Activated CD4-positive, alpha-beta T cell treated with anti-CD3 and anti-CD28 coated beads, Interleukin-2, amount 50 U/mL, for 4 hours (primary cell): ENCODE measurements at regions not wholly inside any gene's neighbourhood (a gene's known extent, or its start where the extent isn't known, plus 50 kb on each side); places are given as distances from the start of the nearest gene placed in this dataset.

Experiments
- DNase-seq, 2 experiments: peaks; one replicate each; pipeline ENCODE4 v3.0.0-alpha.2; 2020

- DNase-seq = no peak
Measured at GRCh38 chr14:55946231-55946630, 172.0 kb upstream of the PELI2 start.

- no peak for DNase-seq
Measured at GRCh38 chr14:55948399-55948798, 169.8 kb upstream of the PELI2 start.

GRCh38 chr14:55949708-55950107 is 168.5 kb upstream of the PELI2 start:
- DNase-seq = no peak

GRCh38 chr14:55950135-55950534 is 168.1 kb upstream of the PELI2 start:
- DNase-seq = no peak

- DNase-seq = no peak
Measured at GRCh38 chr14:55951341-55952206, 166.6 kb upstream of the PELI2 start.

- no peak for DNase-seq
Measured at GRCh38 chr14:55954108-55954507, 164.1 kb upstream of the PELI2 start.

- no peak for DNase-seq
Measured at GRCh38 chr14:55955175-55955574, 163.0 kb upstream of the PELI2 start.

GRCh38 chr14:55957950-55958349 is 160.3 kb upstream of the PELI2 start:
- no peak for DNase-seq

- DNase-seq = no peak
Measured at GRCh38 chr14:55963295-55963694, 154.9 kb upstream of the PELI2 start.

- no peak for DNase-seq
Measured at GRCh38 chr14:55964091-55964490, 154.1 kb upstream of the PELI2 start.

- no peak for DNase-seq
Measured at GRCh38 chr14:55964821-55965220, 153.4 kb upstream of the PELI2 start.

- no peak for DNase-seq
Measured at GRCh38 chr14:55965851-55966250, 152.4 kb upstream of the PELI2 start.

GRCh38 chr14:55968741-55969140 is 149.5 kb upstream of the PELI2 start:
- no peak for DNase-seq

- no peak for DNase-seq
Measured at GRCh38 chr14:55973285-55973800, 144.9 kb upstream of the PELI2 start.

GRCh38 chr14:55973911-55974630 is 144.1 kb upstream of the PELI2 start:
- DNase-seq = no peak

GRCh38 chr14:55975281-55975910 is 142.8 kb upstream of the PELI2 start:
- no peak for DNase-seq

- no peak for DNase-seq
Measured at GRCh38 chr14:55976219-55976618, 142.0 kb upstream of the PELI2 start.

GRCh38 chr14:55976655-55977054 is 141.6 kb upstream of the PELI2 start:
- DNase-seq = no peak

GRCh38 chr14:55977392-55978150 is 140.6 kb upstream of the PELI2 start:
- DNase-seq = no peak

GRCh38 chr14:55979096-55979495 is 139.1 kb upstream of the PELI2 start:
- DNase-seq = no peak

- DNase-seq = no peak
Measured at GRCh38 chr14:55979781-55980180, 138.4 kb upstream of the PELI2 start.

- DNase-seq = no peak
Measured at GRCh38 chr14:55980970-55981369, 137.2 kb upstream of the PELI2 start.

GRCh38 chr14:55986069-55986468 is 132.1 kb upstream of the PELI2 start:
- no peak for DNase-seq
